KOPT-K1 (cell line): ENCODE measurements at regions not wholly inside any gene's neighbourhood (a gene's known extent, or its start where the extent isn't known, plus 50 kb on each side); places are given as distances from the start of the nearest gene placed in this dataset.

Experiments
- H3K27ac ChIP-seq: fragments of 200-600 bp; sonication (generic); 2 replicates; pipeline ENCODE4 v1.5.1; 2016; ENCODE audit warnings: antibody characterized with exemption, mild to moderate bottlenecking, low read depth, low read length; ENCODE audit not compliant: poor library complexity, severe bottlenecking
- H3K36me3 ChIP-seq: fragments of 200-600 bp; sonication (generic); 2 replicates; pipeline ENCODE4 v1.5.1; 2017; ENCODE audit warnings: antibody characterized with exemption, mild to moderate bottlenecking, low read length, moderate library complexity; ENCODE audit not compliant: insufficient read depth
- H3K9me3 ChIP-seq: fragments of 200-600 bp; sonication (generic); 2 replicates; pipeline ENCODE4 v1.5.1; 2017; ENCODE audit warnings: antibody characterized with exemption, low read length, mild to moderate bottlenecking; ENCODE audit not compliant: insufficient read depth, poor library complexity, severe bottlenecking

GRCh38 chr4:128512767-128513322, 225.2 kb upstream of the PGRMC2 start:
- Histone ChIP-seq H3K9me3 (peaks cover 10% of the 10 kb centered on the region), H3K36me3 (no peaks in the 10 kb centered on the region), H3K27ac (no peak overlapping the region)

- H3K36me3 ChIP-seq = no peaks in the 10 kb centered on the region
- peaks cover 10% of the 10 kb centered on the region for H3K9me3 ChIP-seq
- no peak overlapping the region for H3K27ac ChIP-seq
These were observed 224.5 kb upstream of the PGRMC2 start for GRCh38 chr4:128512161-128512560.

GRCh38 chr4:128510850-128511249, 223.2 kb upstream of the PGRMC2 start:
- Histone ChIP-seq H3K9me3 (peaks cover 10% of the 10 kb centered on the region), H3K27ac (no peak overlapping the region), H3K36me3 (no peaks in the 10 kb centered on the region)

- H3K9me3 ChIP-seq = peaks cover 6% of the 10 kb centered on the region
- no peaks in the 10 kb centered on the region for H3K36me3 ChIP-seq
- H3K27ac ChIP-seq = no peak overlapping the region
These were observed 215.4 kb upstream of the PGRMC2 start for GRCh38 chr4:128502818-128503527.

- H3K27ac ChIP-seq = no peak overlapping the region
- H3K36me3 ChIP-seq = no peaks in the 10 kb centered on the region
- peaks cover 6% of the 10 kb centered on the region for H3K9me3 ChIP-seq
These were observed 213.6 kb upstream of the PGRMC2 start for GRCh38 chr4:128501239-128501638.

- H3K36me3 ChIP-seq = no peaks in the 10 kb centered on the region
- H3K27ac ChIP-seq = no peak overlapping the region
- H3K9me3 ChIP-seq = peaks cover 4% of the 10 kb centered on the region
These were observed 200.6 kb upstream of the PGRMC2 start for GRCh38 chr4:128488055-128488705.

GRCh38 chr4:128484896-128485295, 197.3 kb upstream of the PGRMC2 start:
- H3K27ac ChIP-seq = no peak overlapping the region
- no peaks in the 10 kb centered on the region for H3K36me3 ChIP-seq

GRCh38 chr4:128483816-128484215, 196.2 kb upstream of the PGRMC2 start:
- no peaks in the 10 kb centered on the region for H3K36me3 ChIP-seq
- H3K27ac ChIP-seq = no peak overlapping the region

More at GRCh38 chr4:128484896-128485295, 197.3 kb upstream of the PGRMC2 start:
- H3K9me3 ChIP-seq = peaks cover under 1% of the 10 kb centered on the region

GRCh38 chr4:128483041-128483440, 195.4 kb upstream of the PGRMC2 start:
- Histone ChIP-seq H3K27ac (no peak overlapping the region), H3K36me3 (no peaks in the 10 kb centered on the region), H3K9me3 (no peaks in the 10 kb centered on the region)

More at GRCh38 chr4:128483816-128484215, 196.2 kb upstream of the PGRMC2 start:
- H3K9me3 ChIP-seq = no peaks in the 10 kb centered on the region

- H3K9me3 ChIP-seq = no peaks in the 10 kb centered on the region
- no peak overlapping the region for H3K27ac ChIP-seq
These were observed 194.3 kb upstream of the PGRMC2 start for GRCh38 chr4:128481752-128482480.

GRCh38 chr4:128480945-128481344, 193.3 kb upstream of the PGRMC2 start:
- no peak overlapping the region for H3K27ac ChIP-seq
- H3K36me3 ChIP-seq = no peaks in the 10 kb centered on the region
- H3K9me3 ChIP-seq = no peaks in the 10 kb centered on the region

More at GRCh38 chr4:128481752-128482480, 194.3 kb upstream of the PGRMC2 start:
- no peaks in the 10 kb centered on the region for H3K36me3 ChIP-seq

- Histone ChIP-seq H3K36me3 (no peaks in the 10 kb centered on the region), H3K9me3 (no peaks in the 10 kb centered on the region), H3K27ac (no peak overlapping the region)
These were observed 189.9 kb upstream of the PGRMC2 start for GRCh38 chr4:128477540-128477939.

- H3K27ac ChIP-seq = no peak overlapping the region
- no peaks in the 10 kb centered on the region for H3K9me3 ChIP-seq
- H3K36me3 ChIP-seq = no peaks in the 10 kb centered on the region
These were observed 188.0 kb upstream of the PGRMC2 start for GRCh38 chr4:128475597-128475996.

- Histone ChIP-seq H3K9me3 (no peaks in the 10 kb centered on the region), H3K36me3 (no peaks in the 10 kb centered on the region), H3K27ac (no peak overlapping the region)
These were observed 184.0 kb upstream of the PGRMC2 start for GRCh38 chr4:128471576-128471975.

GRCh38 chr4:128470492-128471053, 183.0 kb upstream of the PGRMC2 start:
- no peak overlapping the region for H3K27ac ChIP-seq
- no peaks in the 10 kb centered on the region for H3K36me3 ChIP-seq
- no peaks in the 10 kb centered on the region for H3K9me3 ChIP-seq
